Caco-2 (cell line): ENCODE measurements at regions not wholly inside any gene's neighbourhood (a gene's known extent, or its start where the extent isn't known, plus 50 kb on each side); places are given as distances from the start of the nearest gene placed in this dataset.

Experiments used
- BruUV-seq: library from RNA; stranded (reverse); fragments of 400-500 nt; replicated peaks from 2 replicates; lab custom pipeline; 2021; lab: Mats Ljungman, UMichigan
- CTCF ChIA-PET: fragments of 300-600 bp; sonication (Branson Sonifier 250); formaldehyde crosslinking; loops from one replicate; lab custom pipeline; 2022; ENCODE audit warnings: antibody characterized with exemption; lab: Charles Lee
- POLR2A ChIA-PET: fragments of 300-600 bp; sonication (Branson Sonifier 250); formaldehyde crosslinking; loops from one replicate; lab custom pipeline; 2022; ENCODE audit warnings: antibody characterized with exemption; lab: Charles Lee
- DNase-seq, 2 experiments: peaks; one replicate each; pipeline versions ENCODE4 v3.0.0 to v3.0.0-alpha.2; 2020 to 2022
- H3K27me3 ChIP-seq: replicated peaks from 2 replicates; pipeline ENCODE4 v1.6.0; 2011; ENCODE audit warnings: low read length; ENCODE audit not compliant: control insufficient read depth, insufficient read depth
- H3K36me3 ChIP-seq: 2 replicates; pipeline ENCODE4 v1.5.1; 2011; ENCODE audit warnings: low read length; ENCODE audit not compliant: control insufficient read depth, insufficient read depth
- H3K4me1 ChIP-seq: fragments of 250-450 bp; sonication (Bioruptor Pico); 2 replicates; pipeline ENCODE4 v1.5.1; 2020; ENCODE audit warnings: mild to moderate bottlenecking
- H3K4me3 ChIP-seq: 2 replicates; pipeline ENCODE4 v1.5.1; 2011; ENCODE audit warnings: low read depth, mild to moderate bottlenecking, control low read depth, low read length
- H3K9me3 ChIP-seq: fragments of 250-450 bp; sonication (Bioruptor Pico); 2 replicates; pipeline ENCODE4 v1.5.1; 2020; ENCODE audit warnings: mild to moderate bottlenecking, moderate library complexity
- H3K27ac Mint-ChIP-seq: one replicate; pipeline ENCODE4 v1.8.0; 2022; ENCODE audit warnings: mixed read lengths; ENCODE audit not compliant: unreplicated experiment
- H3K27me3 Mint-ChIP-seq: one replicate; pipeline ENCODE4 v1.8.0; 2022; ENCODE audit warnings: mixed read lengths; ENCODE audit not compliant: insufficient read depth, unreplicated experiment
- H3K36me3 Mint-ChIP-seq: one replicate; pipeline ENCODE4 v1.8.0; 2022; ENCODE audit warnings: mild to moderate bottlenecking, mixed read lengths; ENCODE audit not compliant: insufficient read depth, unreplicated experiment
- H3K4me1 Mint-ChIP-seq: one replicate; pipeline ENCODE4 v1.8.0; 2022; ENCODE audit warnings: low read depth, mixed read lengths; ENCODE audit not compliant: unreplicated experiment
- H3K4me3 Mint-ChIP-seq: one replicate; pipeline ENCODE4 v1.8.0; 2022; ENCODE audit warnings: mild to moderate bottlenecking, moderate library complexity, mixed read lengths; ENCODE audit not compliant: unreplicated experiment
- H3K9me3 Mint-ChIP-seq: one replicate; pipeline ENCODE4 v1.8.0; 2022; ENCODE audit warnings: mixed read lengths; ENCODE audit not compliant: unreplicated experiment
- CTCF ChIP-seq, 2 experiments: fragments of 200-600 bp in 1 of 2; IDR thresholded peaks; 1 replicate in 1 of 2; 2 replicates in 1 of 2; pipeline versions ENCODE4 v1.5.1 to v1.8.0; 2011 to 2022; ENCODE audit warnings: antibody characterized with exemption in 1 of 2, control low read depth in 1 of 2, inconsistent platforms in 1 of 2, low read depth in 1 of 2, low read length in 1 of 2, mild to moderate bottlenecking in 1 of 2, moderate library complexity in 1 of 2; ENCODE audit not compliant: insufficient read depth in 1 of 2, severe bottlenecking in 1 of 2, unreplicated experiment in 1 of 2
- intact Hi-C: fragments of 100-400 bp; cut with micrococcal nuclease; formaldehyde crosslinking; loops from one replicate; pipeline ENCODE4 v1.10.0; 2022; ENCODE audit not compliant: unreplicated experiment

GRCh38 chr10:34957531-34957930 is 132.6 kb downstream of the CUL2 start:
- no peak for DNase-seq
- ChIA-PET CTCF (no interaction called here), POLR2A (no interaction called here)
- H3K4me1 ChIP-seq, result no peaks in the 10 kb centered on the region
- no peak overlapping the region for H3K4me3 ChIP-seq
- Mint-ChIP-seq H3K9me3 (no peaks in the 10 kb centered on the region), H3K27ac (no peak overlapping the region), H3K4me1 (peaks cover 7% of the 10 kb centered on the region), H3K36me3 (no peaks in the 10 kb centered on the region), H3K27me3 (no peaks in the 10 kb centered on the region), H3K4me3 (no peak overlapping the region)
- intact Hi-C loops, result loop anchor here (5.0 kb wide), 1 partner anchor 290 kb away; no protein-coding TSS in a partner anchor
- TF ChIP-seq CTCF (IDR thresholded peaks at IDR 0.05; ENCODE audit: insufficient read depth in 1 of 2, low read depth in 1 of 2, low read length in 1 of 2, severe bottlenecking in 1 of 2, unreplicated experiment in 1 of 2), result no peak
- no peaks in the 10 kb centered on the region for H3K9me3 ChIP-seq
- BruUV-seq, result no TSS peak
- H3K36me3 ChIP-seq, result no peaks in the 10 kb centered on the region
- H3K27me3 ChIP-seq, result no peaks in the 10 kb centered on the region

GRCh38 chr10:34956756-34957155 is 133.4 kb downstream of the CUL2 start:
- CTCF ChIA-PET, result interaction anchor here (0.6 to 1.0 kb wide), 2 partner anchors 37 to 224 kb away, joined by 3 to 4 read pairs; no protein-coding TSS in a partner anchor
- intact Hi-C loops, result loop anchor here (5.0 kb wide), 1 partner anchor 289 kb away; no protein-coding TSS in a partner anchor

GRCh38 chr10:34955391-34955790 is 134.8 kb downstream of the CUL2 start:
- POLR2A ChIA-PET, result no interaction called here
- intact Hi-C loops, result loop anchor here (5.0 kb wide), 1 partner anchor 288 kb away; no protein-coding TSS in a partner anchor
- CTCF ChIA-PET, result no interaction called here

More at GRCh38 chr10:34956756-34957155, 133.4 kb downstream of the CUL2 start:
- no peak for TF ChIP-seq CTCF (IDR thresholded peaks at IDR 0.05; ENCODE audit: insufficient read depth in 1 of 2, low read depth in 1 of 2, low read length in 1 of 2, severe bottlenecking in 1 of 2, unreplicated experiment in 1 of 2)
- Mint-ChIP-seq H3K4me3 (no peak overlapping the region), H3K4me1 (peaks cover 7% of the 10 kb centered on the region), H3K9me3 (no peaks in the 10 kb centered on the region), H3K27ac (no peak overlapping the region), H3K36me3 (no peaks in the 10 kb centered on the region), H3K27me3 (no peaks in the 10 kb centered on the region)
- POLR2A ChIA-PET, result no interaction called here
- Histone ChIP-seq H3K27me3 (no peaks in the 10 kb centered on the region), H3K9me3 (no peaks in the 10 kb centered on the region), H3K4me1 (no peaks in the 10 kb centered on the region), H3K36me3 (no peaks in the 10 kb centered on the region), H3K4me3 (no peak overlapping the region)
- no peak for DNase-seq
- no TSS peak for BruUV-seq

More at GRCh38 chr10:34955391-34955790, 134.8 kb downstream of the CUL2 start:
- no peaks in the 10 kb centered on the region for H3K36me3 ChIP-seq
- H3K4me3 Mint-ChIP-seq, result no peak overlapping the region
- TF ChIP-seq CTCF (IDR thresholded peaks at IDR 0.05; ENCODE audit: insufficient read depth in 1 of 2, low read depth in 1 of 2, low read length in 1 of 2, severe bottlenecking in 1 of 2, unreplicated experiment in 1 of 2), result no peak
- no peaks in the 10 kb centered on the region for H3K36me3 Mint-ChIP-seq
- no peaks in the 10 kb centered on the region for H3K27me3 Mint-ChIP-seq
- no peaks in the 10 kb centered on the region for H3K9me3 ChIP-seq
- no peaks in the 10 kb centered on the region for H3K27me3 ChIP-seq
- DNase-seq, result no peak
- H3K27ac Mint-ChIP-seq, result no peak overlapping the region
- H3K4me1 Mint-ChIP-seq, result peaks cover 7% of the 10 kb centered on the region
- no peaks in the 10 kb centered on the region for H3K4me1 ChIP-seq
- no peak overlapping the region for H3K4me3 ChIP-seq
- no peaks in the 10 kb centered on the region for H3K9me3 Mint-ChIP-seq
- no TSS peak for BruUV-seq
